ENCODE measurements at regions not wholly inside any gene's neighbourhood (a gene's known extent, or its start where the extent isn't known, plus 50 kb on each side); places are given as distances from the start of the nearest gene placed in this dataset.

- no peaks in the 10 kb centered on the region for H3K9me3 ChIP-seq (ENCODE audit: control insufficient read depth, low read depth, low read length)
- no peak overlapping the region for H2BK5ac ChIP-seq (ENCODE audit: insufficient read length, low read length)
- H4K5ac ChIP-seq (ENCODE audit: insufficient read length, low read depth, low read length) = no peak overlapping the region
- no peaks in the 10 kb centered on the region for H3K36me3 Mint-ChIP-seq (ENCODE audit: insufficient read depth in 1 of 3, low read depth in 3 of 3)
- H3K23me2 ChIP-seq (ENCODE audit: insufficient read length, low read depth, low read length, poor library complexity, severe bottlenecking) = no peaks in the 10 kb centered on the region
- H3K79me1 ChIP-seq (ENCODE audit: insufficient read depth, low read depth, low read length, poor library complexity, severe bottlenecking) = no peaks in the 10 kb centered on the region
- H3K79me2 ChIP-seq (ENCODE audit: insufficient read depth, low read length) = no peaks in the 10 kb centered on the region
- H3K27me3 ChIP-seq (ENCODE audit: insufficient read depth, low read length) = no peaks in the 10 kb centered on the region
- no peak overlapping the region for H3K4me3 Mint-ChIP-seq
- no peak overlapping the region for H3K4me2 ChIP-seq (ENCODE audit: insufficient read depth, insufficient read length, low read length)
- no peak overlapping the region for H3T11ph ChIP-seq (ENCODE audit: low read length)
- H3K56ac ChIP-seq (ENCODE audit: insufficient read length, low read depth, low read length) = no peak overlapping the region
- no peaks in the 10 kb centered on the region; the same call in 1 of the 2 replicates for H3K4me1 ChIP-seq (ENCODE audit: insufficient read depth, low read length)
- H4K91ac ChIP-seq (ENCODE audit: insufficient read length, low read depth, low read length) = no peak overlapping the region
- H3K27me3 Mint-ChIP-seq (ENCODE audit: low read depth) = no peaks in the 10 kb centered on the region
- no peak overlapping the region for H2BK120ac ChIP-seq (ENCODE audit: low read depth, low read length, poor library complexity, severe bottlenecking)
- no peak overlapping the region for H2BK12ac ChIP-seq (ENCODE audit: insufficient read length, low read depth, low read length)
- H3K9ac ChIP-seq (ENCODE audit: extremely low read depth, insufficient read length, low read length) = no peak overlapping the region
- no peak overlapping the region for H3K18ac ChIP-seq (ENCODE audit: insufficient read length, low read depth, low read length)
- H3K23ac ChIP-seq (ENCODE audit: insufficient read length, low read depth, low read length) = no peak overlapping the region
- no peak overlapping the region for H3K27ac Mint-ChIP-seq
- no peak for DNase-seq
- no peak overlapping the region for H2AK5ac ChIP-seq (ENCODE audit: insufficient read length, low read length)
- no peak overlapping the region for H3K14ac ChIP-seq (ENCODE audit: insufficient read depth, low read length)
- no peaks in the 10 kb centered on the region for H4K20me1 ChIP-seq (ENCODE audit: control insufficient read depth, insufficient read depth, insufficient read length)
- no peak for TF ChIP-seq CTCF (conservative IDR thresholded peaks at IDR 0.05)
- H3K9me3 Mint-ChIP-seq = no peaks in the 10 kb centered on the region
- H2BK20ac ChIP-seq (ENCODE audit: low read depth, low read length, poor library complexity, severe bottlenecking) = no peak overlapping the region
- no peak overlapping the region for H4K8ac ChIP-seq (replicated peaks; ENCODE audit: insufficient read length, low read depth, low read length)
- H2BK15ac ChIP-seq (ENCODE audit: low read depth, low read length) = no peak overlapping the region
- no peaks in the 10 kb centered on the region for H3K4me1 Mint-ChIP-seq
- H3K27ac ChIP-seq (ENCODE audit: insufficient read length, low read depth, low read length) = no peak overlapping the region
- no peak overlapping the region for H3K4ac ChIP-seq (ENCODE audit: low read depth, low read length)
- H2AFZ ChIP-seq (ENCODE audit: low read length) = no peak overlapping the region
These were observed 78.9 kb upstream of the ZSWIM2 start for GRCh38 chr2:186927867-186928191.
